ENCODE measurements at regions not wholly inside any gene's neighbourhood (a gene's known extent, or its start where the extent isn't known, plus 50 kb on each side); places are given as distances from the start of the nearest gene placed in this dataset.

- TF ChIP-seq POLR2AphosphoS5 (IDR thresholded peaks at IDR 0.05; ENCODE audit: insufficient read depth, low read depth, low read length) (no peak), CTCF (IDR thresholded peaks at IDR 0.05; ENCODE audit: extremely low read depth in 1 of 2, insufficient read depth in 1 of 2, low read depth in 1 of 2, low read length in 2 of 2) (no peak), MAX (IDR thresholded peaks at IDR 0.05; ENCODE audit: insufficient read depth, insufficient read length) (no peak), POLR2A (IDR thresholded peaks at IDR 0.05; ENCODE audit: low read depth, low read length) (no peak), GATA2 (IDR thresholded peaks at IDR 0.05; ENCODE audit: insufficient read depth, insufficient read length, low read depth, low read length) (no peak), MYC (IDR thresholded peaks at IDR 0.05; ENCODE audit: low read depth, low read length) (no peak), EZH2 (IDR thresholded peaks at IDR 0.05; ENCODE audit: borderline replicate concordance, low read depth, low read length, severe bottlenecking) (no peak), FOS (IDR thresholded peaks at IDR 0.05; ENCODE audit: borderline replicate concordance, insufficient read depth, low read length) (no peak), JUN (IDR thresholded peaks at IDR 0.05; ENCODE audit: borderline replicate concordance, insufficient read depth, insufficient read length, low read depth) (no peak)
- Histone ChIP-seq H3K36me3 (ENCODE audit: control insufficient read depth in 2 of 2, extremely low read depth in 1 of 2, insufficient read depth in 2 of 2, low read length in 2 of 2) (no peaks in the 10 kb centered on the region), H3K9ac (replicated peaks; ENCODE audit: extremely low read depth, insufficient read depth, low read length) (no peak overlapping the region), H3K9me1 (replicated peaks; ENCODE audit: control insufficient read depth, extremely low read depth, insufficient read depth, low read length) (no peaks in the 10 kb centered on the region), H3K4me1 (ENCODE audit: control insufficient read depth, extremely low read depth, insufficient read depth, low read length) (no peaks in the 10 kb centered on the region), H3K27ac (ENCODE audit: insufficient read depth, low read depth, low read length) (no peak overlapping the region), H3K79me2 (ENCODE audit: control insufficient read depth, insufficient read depth, low read length) (no peaks in the 10 kb centered on the region), H3K4me2 (ENCODE audit: insufficient read depth, low read length) (no peak overlapping the region), H4K20me1 (replicated peaks; ENCODE audit: control insufficient read depth, extremely low read depth, insufficient read depth, low read length) (no peaks in the 10 kb centered on the region), H2AFZ (ENCODE audit: low read depth, low read length) (no peak overlapping the region), H3K9me3 (replicated peaks; ENCODE audit: control insufficient read depth, insufficient read depth, low read length) (peaks cover 2% of the 10 kb centered on the region), H3K4me3 (replicated peaks in 1 of 3; ENCODE audit: insufficient read depth in 1 of 3, low read depth in 1 of 3, low read length in 3 of 3) (no peak overlapping the region), H3K27me3 (ENCODE audit: control insufficient read depth in 2 of 2, insufficient read depth in 2 of 2, low read length in 2 of 2) (no peaks in the 10 kb centered on the region)
- no peak for FAIRE-seq
- ChIA-PET CTCF (no interaction called here), POLR2A (no interaction called here)
- BruUV-seq (replicated peaks): no TSS peak
- DNase-seq (ENCODE audit: low read depth, low spot score): no peak
- intact Hi-C loops (cut with micrococcal nuclease) (no loop called here), dilution Hi-C loops (cut with MboI; ENCODE audit: extremely low pct_ligation_motif_present, low sequenced_read_pairs) (no loop called here)
These were observed 258.6 kb upstream of the ADAMTS16 start for GRCh38 chr5:4881366-4882002.
